ENCODE measurements at regions not wholly inside any gene's neighbourhood (a gene's known extent, or its start where the extent isn't known, plus 50 kb on each side); places are given as distances from the start of the nearest gene placed in this dataset.
"Not testable (repeated sequence)": the region's sequence is repeated elsewhere in the genome, so short reads cannot be mapped to it uniquely, and the experiment has no call there.

GRCh38 chr6:120935016-120935415, 399.3 kb downstream of the TBC1D32 start:
- H3K4me3 ChIP-seq (replicated peaks; ENCODE audit: low read depth, low read length), result no peak overlapping the region
- DNase-seq (ENCODE audit: extremely low read depth, low read depth), result no peak
- TF ChIP-seq CTCF (IDR thresholded peaks at IDR 0.05; ENCODE audit: low read depth, low read length, missing control alignments), result no peak

- H3K4me3 ChIP-seq (replicated peaks; ENCODE audit: low read depth, low read length); DNase-seq (ENCODE audit: extremely low read depth, low read depth): not testable (repeated sequence)
Measured at GRCh38 chr6:120931520-120932180, 402.6 kb downstream of the TBC1D32 start.

- H3K4me3 ChIP-seq (replicated peaks; ENCODE audit: low read depth, low read length); DNase-seq (ENCODE audit: extremely low read depth, low read depth): not testable (repeated sequence)
Measured at GRCh38 chr6:120930500-120930899, 403.8 kb downstream of the TBC1D32 start.

GRCh38 chr6:120924214-120924613, 410.1 kb downstream of the TBC1D32 start:
- DNase-seq (ENCODE audit: extremely low read depth, low read depth), result no peak
- no peak overlapping the region for H3K4me3 ChIP-seq (replicated peaks; ENCODE audit: low read depth, low read length)
- TF ChIP-seq CTCF (IDR thresholded peaks at IDR 0.05; ENCODE audit: low read depth, low read length, missing control alignments), result no peak

GRCh38 chr6:120918137-120918536, 416.1 kb downstream of the TBC1D32 start:
- no peak overlapping the region for H3K4me3 ChIP-seq (replicated peaks; ENCODE audit: low read depth, low read length)
- TF ChIP-seq CTCF (IDR thresholded peaks at IDR 0.05; ENCODE audit: low read depth, low read length, missing control alignments), result no peak
- DNase-seq (ENCODE audit: extremely low read depth, low read depth), result no peak

- TF ChIP-seq CTCF (IDR thresholded peaks at IDR 0.05; ENCODE audit: low read depth, low read length, missing control alignments), result no peak
- no peak overlapping the region for H3K4me3 ChIP-seq (replicated peaks; ENCODE audit: low read depth, low read length)
- DNase-seq (ENCODE audit: extremely low read depth, low read depth), result no peak
Measured at GRCh38 chr6:120916844-120917243, 417.4 kb downstream of the TBC1D32 start.

GRCh38 chr6:120913486-120913885, 420.8 kb downstream of the TBC1D32 start:
- TF ChIP-seq CTCF (IDR thresholded peaks at IDR 0.05; ENCODE audit: low read depth, low read length, missing control alignments), result no peak
- H3K4me3 ChIP-seq (replicated peaks; ENCODE audit: low read depth, low read length), result no peak overlapping the region
- no peak for DNase-seq (ENCODE audit: extremely low read depth, low read depth)

- no peak for TF ChIP-seq CTCF (IDR thresholded peaks at IDR 0.05; ENCODE audit: low read depth, low read length, missing control alignments)
- no peak for DNase-seq (ENCODE audit: extremely low read depth, low read depth)
- H3K4me3 ChIP-seq (replicated peaks; ENCODE audit: low read depth, low read length), result no peak overlapping the region
Measured at GRCh38 chr6:120908767-120909166, 425.5 kb downstream of the TBC1D32 start.
